Nephron (organoid): ENCODE measurements at regions not wholly inside any gene's neighbourhood (a gene's known extent, or its start where the extent isn't known, plus 50 kb on each side); places are given as distances from the start of the nearest gene placed in this dataset.

Experiments used
- H3K27ac Mint-ChIP-seq, 3 experiments: 2 replicates each; pipeline ENCODE4 v1.8.0; 2020; ENCODE audit warnings: mixed read lengths in 3 of 3, mild to moderate bottlenecking in 2 of 3, moderate library complexity in 1 of 3
- H3K27me3 Mint-ChIP-seq: 2 replicates; pipeline ENCODE4 v1.8.0; 2021; ENCODE audit warnings: low read depth, mild to moderate bottlenecking, moderate library complexity, mixed read lengths
- H3K36me3 Mint-ChIP-seq: 2 replicates; pipeline ENCODE4 v1.8.0; 2020; ENCODE audit warnings: low read depth, mixed read lengths
- H3K4me1 Mint-ChIP-seq: 2 replicates; pipeline ENCODE4 v1.8.0; 2020; ENCODE audit warnings: mixed read lengths
- H3K4me3 Mint-ChIP-seq, 3 experiments: 2 replicates each; pipeline ENCODE4 v1.8.0; 2020; ENCODE audit warnings: mild to moderate bottlenecking in 3 of 3, mixed read lengths in 3 of 3, moderate library complexity in 2 of 3
- H3K9me3 Mint-ChIP-seq: 2 replicates; pipeline ENCODE4 v1.8.0; 2020; ENCODE audit warnings: mixed read lengths
- TF ChIP-seq, protein P1 (sequence below), 3 experiments: fragments of 200-600 bp; sonication (generic); IDR thresholded peaks; one replicate each; pipeline ENCODE4 v1.5.0; 2021; ENCODE audit warnings: antibody characterized with exemption in 3 of 3; ENCODE audit not compliant: unreplicated experiment in 3 of 3

DNA sequence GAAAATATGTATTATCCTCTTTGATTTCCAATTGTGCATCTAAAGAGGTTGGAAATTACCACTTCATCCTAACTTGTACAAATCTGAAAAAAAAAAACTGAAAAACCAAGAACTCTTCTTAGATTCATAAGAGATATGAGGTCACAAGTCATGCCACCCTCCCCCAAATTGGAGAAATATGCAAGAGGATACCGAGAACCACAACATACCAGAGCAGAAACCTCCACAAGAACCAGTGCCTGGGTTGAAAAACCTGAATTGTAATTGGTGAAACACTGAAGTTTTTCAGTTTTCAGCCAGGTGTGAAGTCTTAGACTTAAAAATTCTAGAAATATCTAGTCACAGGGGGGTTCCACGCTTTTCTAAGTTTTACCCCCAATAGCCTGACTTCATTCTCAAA is 1029.5 kb upstream of the LRRTM1 start:
- Mint-ChIP-seq H3K36me3 (no peaks in the 10 kb centered on the region), H3K4me1 (no peaks in the 10 kb centered on the region), H3K9me3 (no peaks in the 10 kb centered on the region), H3K27ac (no peak overlapping the region), H3K27me3 (no peaks in the 10 kb centered on the region), H3K4me3 (no peak overlapping the region)
- TF ChIP-seq, protein P1, sequence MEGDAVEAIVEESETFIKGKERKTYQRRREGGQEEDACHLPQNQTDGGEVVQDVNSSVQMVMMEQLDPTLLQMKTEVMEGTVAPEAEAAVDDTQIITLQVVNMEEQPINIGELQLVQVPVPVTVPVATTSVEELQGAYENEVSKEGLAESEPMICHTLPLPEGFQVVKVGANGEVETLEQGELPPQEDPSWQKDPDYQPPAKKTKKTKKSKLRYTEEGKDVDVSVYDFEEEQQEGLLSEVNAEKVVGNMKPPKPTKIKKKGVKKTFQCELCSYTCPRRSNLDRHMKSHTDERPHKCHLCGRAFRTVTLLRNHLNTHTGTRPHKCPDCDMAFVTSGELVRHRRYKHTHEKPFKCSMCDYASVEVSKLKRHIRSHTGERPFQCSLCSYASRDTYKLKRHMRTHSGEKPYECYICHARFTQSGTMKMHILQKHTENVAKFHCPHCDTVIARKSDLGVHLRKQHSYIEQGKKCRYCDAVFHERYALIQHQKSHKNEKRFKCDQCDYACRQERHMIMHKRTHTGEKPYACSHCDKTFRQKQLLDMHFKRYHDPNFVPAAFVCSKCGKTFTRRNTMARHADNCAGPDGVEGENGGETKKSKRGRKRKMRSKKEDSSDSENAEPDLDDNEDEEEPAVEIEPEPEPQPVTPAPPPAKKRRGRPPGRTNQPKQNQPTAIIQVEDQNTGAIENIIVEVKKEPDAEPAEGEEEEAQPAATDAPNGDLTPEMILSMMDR (IDR thresholded peaks at IDR 0.05; ENCODE audit: unreplicated experiment in 3 of 3) = no peak

GRCh38 chr2:81328968-81329367 is 1024.4 kb upstream of the LRRTM1 start:
- Mint-ChIP-seq H3K4me1 (no peaks in the 10 kb centered on the region), H3K36me3 (no peaks in the 10 kb centered on the region), H3K9me3 (peaks cover 1% of the 10 kb centered on the region), H3K27ac (no peak overlapping the region), H3K27me3 (no peaks in the 10 kb centered on the region), H3K4me3 (no peak overlapping the region)
- TF ChIP-seq, protein P1 (IDR thresholded peaks at IDR 0.05; ENCODE audit: unreplicated experiment in 3 of 3) = no peak

- no peak overlapping the region for H3K4me3 Mint-ChIP-seq
- no peaks in the 10 kb centered on the region for H3K36me3 Mint-ChIP-seq
- H3K9me3 Mint-ChIP-seq = peaks cover 8% of the 10 kb centered on the region
- no peaks in the 10 kb centered on the region for H3K4me1 Mint-ChIP-seq
- H3K27me3 Mint-ChIP-seq = no peaks in the 10 kb centered on the region
- no peak overlapping the region for H3K27ac Mint-ChIP-seq
- TF ChIP-seq, protein P1 (IDR thresholded peaks at IDR 0.05; ENCODE audit: unreplicated experiment in 3 of 3) = no peak
These were observed 1023.4 kb upstream of the LRRTM1 start for GRCh38 chr2:81327911-81328310.

- no peak overlapping the region for H3K27ac Mint-ChIP-seq
- H3K27me3 Mint-ChIP-seq = no peaks in the 10 kb centered on the region
- H3K9me3 Mint-ChIP-seq = peaks cover 13% of the 10 kb centered on the region
- TF ChIP-seq, protein P1 (IDR thresholded peaks at IDR 0.05; ENCODE audit: unreplicated experiment in 3 of 3) = no peak
- H3K4me3 Mint-ChIP-seq = no peak overlapping the region
- H3K36me3 Mint-ChIP-seq = no peaks in the 10 kb centered on the region
- no peaks in the 10 kb centered on the region for H3K4me1 Mint-ChIP-seq
These were observed 1019.5 kb upstream of the LRRTM1 start for GRCh38 chr2:81324046-81324445.

GRCh38 chr2:81304154-81304830 is 999.7 kb upstream of the LRRTM1 start:
- Mint-ChIP-seq H3K4me1 (peaks cover 5% of the 10 kb centered on the region), H3K27ac (peak overlapping the region; percentile 18 to 65 (median 39)), H3K4me3 (peak overlapping the region in 2 of 3 experiments; percentile 2 to 12), H3K27me3 (no peaks in the 10 kb centered on the region), H3K9me3 (peaks cover 8% of the 10 kb centered on the region), H3K36me3 (no peaks in the 10 kb centered on the region)
- TF ChIP-seq, protein P1 (IDR thresholded peaks at IDR 0.05; ENCODE audit: unreplicated experiment in 3 of 3) = no peak

DNA sequence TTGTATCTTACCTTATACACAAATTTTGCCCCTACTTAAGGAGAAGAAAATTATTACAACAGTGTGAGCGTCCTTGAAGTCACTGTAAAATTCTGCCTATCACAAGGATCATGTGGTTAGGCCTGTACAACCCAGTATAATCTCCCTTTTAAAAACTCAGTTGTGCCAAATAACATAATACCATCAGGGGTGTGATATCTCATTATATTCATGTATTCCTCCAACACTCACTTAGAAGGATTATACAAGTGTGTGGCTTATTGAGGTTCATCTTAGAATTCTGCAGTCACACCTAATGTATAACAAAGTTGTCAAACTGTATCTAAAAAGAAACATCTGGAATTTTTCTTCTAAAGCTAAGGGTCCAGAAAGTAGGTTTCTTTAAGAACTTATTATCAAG is 998.8 kb upstream of the LRRTM1 start:
- TF ChIP-seq, protein P1 (IDR thresholded peaks at IDR 0.05; ENCODE audit: unreplicated experiment in 3 of 3) = no peak
- Mint-ChIP-seq H3K27ac (no peak overlapping the region), H3K9me3 (peaks cover 8% of the 10 kb centered on the region)

More for the DNA sequence above, 998.8 kb upstream of the LRRTM1 start:
- no peak overlapping the region for H3K4me3 Mint-ChIP-seq
- no peaks in the 10 kb centered on the region for H3K36me3 Mint-ChIP-seq
- H3K4me1 Mint-ChIP-seq = peaks cover 5% of the 10 kb centered on the region
- no peaks in the 10 kb centered on the region for H3K27me3 Mint-ChIP-seq
